GM12878 (cell line): ENCODE measurements at regions not wholly inside any gene's neighbourhood (a gene's known extent, or its start where the extent isn't known, plus 50 kb on each side); places are given as distances from the start of the nearest gene placed in this dataset.

Source experiments
- BHLHE40 ChIP-seq, 2 experiments: fragments of 450-650 bp in 1 of 2; IDR thresholded peaks; 2 replicates each; pipeline ENCODE4 v1.6.1; 2011 to 2017; ENCODE audit warnings: low read depth in 2 of 2, borderline replicate concordance in 1 of 2, improper control_type of control experiment in 1 of 2, low read length in 1 of 2, mild to moderate bottlenecking in 1 of 2
- ESRRA ChIP-seq: IDR thresholded peaks from 2 replicates; pipeline ENCODE4 v1.6.1; 2012; ENCODE audit warnings: mild to moderate bottlenecking, low read length, improper control_type of control experiment
- HDAC6 ChIP-seq: fragments of 200-600 bp; sonication (generic); IDR thresholded peaks from one replicate; pipeline ENCODE4 v1.8.0; 2017; ENCODE audit warnings: antibody characterized with exemption; ENCODE audit not compliant: unreplicated experiment
- MTA2 ChIP-seq: fragments of 450-650 bp; IDR thresholded peaks from 2 replicates; pipeline ENCODE4 v1.6.1; 2016; ENCODE audit warnings: low read depth, mild to moderate bottlenecking, moderate library complexity
- MYC ChIP-seq: IDR thresholded peaks from 2 replicates; pipeline ENCODE4 v1.6.1; 2011; ENCODE audit warnings: mild to moderate bottlenecking, low read length, moderate library complexity, inconsistent platforms; ENCODE audit not compliant: insufficient read depth, insufficient replicate concordance, insufficient read length, severe bottlenecking
- NFIC ChIP-seq: IDR thresholded peaks from 2 replicates; pipeline ENCODE4 v1.6.1; 2012; ENCODE audit warnings: low read depth, mild to moderate bottlenecking, inconsistent platforms, low read length, moderate library complexity
- PML ChIP-seq: IDR thresholded peaks from 2 replicates; pipeline ENCODE4 v1.6.1; 2012; ENCODE audit warnings: low read length, inconsistent platforms
- POLR2AphosphoS5 ChIP-seq: IDR thresholded peaks from 2 replicates; pipeline ENCODE4 v1.6.1; 2011; ENCODE audit warnings: mild to moderate bottlenecking, low read length, inconsistent platforms
- SPI1 ChIP-seq: IDR thresholded peaks from 2 replicates; pipeline ENCODE4 v1.6.1; 2011; ENCODE audit warnings: low read depth, mild to moderate bottlenecking, low read length, moderate library complexity, borderline replicate concordance; ENCODE audit not compliant: insufficient read depth
- TF ChIP-seq, protein P1 (sequence below), 3 experiments: IDR thresholded peaks in 2 of 3; conservative IDR thresholded peaks in 1 of 3; 2 replicates each; pipeline ENCODE4 v1.5.1; 2011; ENCODE audit warnings: low read depth in 3 of 3, low read length in 3 of 3, mild to moderate bottlenecking in 3 of 3, control low read depth in 2 of 3, moderate library complexity in 2 of 3, inconsistent platforms in 1 of 3, mixed read lengths in 1 of 3; ENCODE audit not compliant: control insufficient read depth in 2 of 3, insufficient read depth in 1 of 3; ENCODE audit errors: extremely low read depth in 1 of 3
- TF ChIP-seq, protein P2 (sequence below): IDR thresholded peaks from 2 replicates; pipeline ENCODE4 v1.6.1; 2011; ENCODE audit warnings: low read depth, low read length, improper control_type of control experiment, borderline replicate concordance
- TF ChIP-seq, protein P3 (sequence below): fragments of 450-650 bp; IDR thresholded peaks from 2 replicates; pipeline ENCODE4 v1.6.1; 2018; ENCODE audit warnings: mild to moderate bottlenecking, low read depth, moderate library complexity; ENCODE audit not compliant: partially characterized antibody

DNA sequence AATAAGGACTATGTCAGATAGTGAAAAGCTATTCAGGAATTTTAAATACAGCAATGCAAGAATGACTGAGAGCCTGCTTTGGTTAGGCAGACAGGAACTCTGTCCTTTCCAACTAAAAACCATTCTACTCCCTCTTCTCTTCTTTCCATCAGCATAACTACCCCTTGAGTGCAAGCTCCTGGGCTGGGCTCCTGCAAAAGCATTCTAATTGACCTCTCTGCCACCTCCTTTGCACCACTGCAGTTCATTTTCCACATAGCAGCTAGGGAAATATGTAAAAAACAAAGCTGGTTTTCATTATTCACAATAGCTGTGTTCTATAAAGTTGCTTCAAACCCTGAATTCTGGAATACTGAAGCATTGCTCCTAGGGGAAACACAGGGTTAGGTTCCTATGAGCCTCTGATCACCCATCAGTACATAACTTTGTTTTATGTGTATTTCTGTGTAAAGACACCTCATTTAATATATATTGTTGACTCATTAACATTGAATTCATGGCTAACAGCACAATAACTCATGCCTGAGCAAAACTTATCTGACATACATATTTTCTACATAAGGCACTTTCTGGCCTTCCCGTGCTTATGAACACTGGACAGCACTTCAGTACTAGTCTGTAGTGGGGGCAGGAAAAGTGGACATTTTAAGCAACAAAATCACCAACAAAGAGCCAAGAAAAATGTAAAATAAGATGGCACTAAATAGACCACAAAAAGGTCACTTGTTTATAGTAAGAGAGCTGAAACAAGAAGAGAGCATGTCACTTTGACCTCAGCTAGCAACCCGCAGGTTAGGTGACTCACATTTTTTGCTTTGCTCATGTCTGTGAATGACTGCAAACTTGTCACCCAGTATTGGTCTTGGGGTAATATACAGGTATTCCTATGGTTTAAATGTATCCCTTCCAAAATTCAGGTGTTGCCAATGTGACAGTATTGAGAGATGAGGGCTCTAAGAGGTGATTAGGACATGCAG lies 57.9 kb upstream of the IRF2BP2 start:
- TF ChIP-seq POLR2AphosphoS5 (no peak), SPI1 (no peak), MTA2 (no peak), PML (no peak), HDAC6 (no peak), NFIC (no peak), ESRRA (no peak), MYC (no peak), BHLHE40 (IDR thresholded peaks at IDR 0.05; ENCODE audit: borderline replicate concordance in 1 of 2, low read depth in 2 of 2, low read length in 1 of 2) (no peak)
- TF ChIP-seq, protein P1, sequence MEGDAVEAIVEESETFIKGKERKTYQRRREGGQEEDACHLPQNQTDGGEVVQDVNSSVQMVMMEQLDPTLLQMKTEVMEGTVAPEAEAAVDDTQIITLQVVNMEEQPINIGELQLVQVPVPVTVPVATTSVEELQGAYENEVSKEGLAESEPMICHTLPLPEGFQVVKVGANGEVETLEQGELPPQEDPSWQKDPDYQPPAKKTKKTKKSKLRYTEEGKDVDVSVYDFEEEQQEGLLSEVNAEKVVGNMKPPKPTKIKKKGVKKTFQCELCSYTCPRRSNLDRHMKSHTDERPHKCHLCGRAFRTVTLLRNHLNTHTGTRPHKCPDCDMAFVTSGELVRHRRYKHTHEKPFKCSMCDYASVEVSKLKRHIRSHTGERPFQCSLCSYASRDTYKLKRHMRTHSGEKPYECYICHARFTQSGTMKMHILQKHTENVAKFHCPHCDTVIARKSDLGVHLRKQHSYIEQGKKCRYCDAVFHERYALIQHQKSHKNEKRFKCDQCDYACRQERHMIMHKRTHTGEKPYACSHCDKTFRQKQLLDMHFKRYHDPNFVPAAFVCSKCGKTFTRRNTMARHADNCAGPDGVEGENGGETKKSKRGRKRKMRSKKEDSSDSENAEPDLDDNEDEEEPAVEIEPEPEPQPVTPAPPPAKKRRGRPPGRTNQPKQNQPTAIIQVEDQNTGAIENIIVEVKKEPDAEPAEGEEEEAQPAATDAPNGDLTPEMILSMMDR (IDR thresholded peaks at IDR 0.05 in 2 of 3, conservative IDR thresholded peaks at IDR 0.05 in 1 of 3; ENCODE audit: control insufficient read depth in 2 of 3, extremely low read depth in 1 of 3, insufficient read depth in 1 of 3, low read depth in 3 of 3, low read length in 3 of 3) = no peak
- TF ChIP-seq, protein P2, sequence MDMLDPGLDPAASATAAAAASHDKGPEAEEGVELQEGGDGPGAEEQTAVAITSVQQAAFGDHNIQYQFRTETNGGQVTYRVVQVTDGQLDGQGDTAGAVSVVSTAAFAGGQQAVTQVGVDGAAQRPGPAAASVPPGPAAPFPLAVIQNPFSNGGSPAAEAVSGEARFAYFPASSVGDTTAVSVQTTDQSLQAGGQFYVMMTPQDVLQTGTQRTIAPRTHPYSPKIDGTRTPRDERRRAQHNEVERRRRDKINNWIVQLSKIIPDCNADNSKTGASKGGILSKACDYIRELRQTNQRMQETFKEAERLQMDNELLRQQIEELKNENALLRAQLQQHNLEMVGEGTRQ = no peak
- TF ChIP-seq, protein P3, sequence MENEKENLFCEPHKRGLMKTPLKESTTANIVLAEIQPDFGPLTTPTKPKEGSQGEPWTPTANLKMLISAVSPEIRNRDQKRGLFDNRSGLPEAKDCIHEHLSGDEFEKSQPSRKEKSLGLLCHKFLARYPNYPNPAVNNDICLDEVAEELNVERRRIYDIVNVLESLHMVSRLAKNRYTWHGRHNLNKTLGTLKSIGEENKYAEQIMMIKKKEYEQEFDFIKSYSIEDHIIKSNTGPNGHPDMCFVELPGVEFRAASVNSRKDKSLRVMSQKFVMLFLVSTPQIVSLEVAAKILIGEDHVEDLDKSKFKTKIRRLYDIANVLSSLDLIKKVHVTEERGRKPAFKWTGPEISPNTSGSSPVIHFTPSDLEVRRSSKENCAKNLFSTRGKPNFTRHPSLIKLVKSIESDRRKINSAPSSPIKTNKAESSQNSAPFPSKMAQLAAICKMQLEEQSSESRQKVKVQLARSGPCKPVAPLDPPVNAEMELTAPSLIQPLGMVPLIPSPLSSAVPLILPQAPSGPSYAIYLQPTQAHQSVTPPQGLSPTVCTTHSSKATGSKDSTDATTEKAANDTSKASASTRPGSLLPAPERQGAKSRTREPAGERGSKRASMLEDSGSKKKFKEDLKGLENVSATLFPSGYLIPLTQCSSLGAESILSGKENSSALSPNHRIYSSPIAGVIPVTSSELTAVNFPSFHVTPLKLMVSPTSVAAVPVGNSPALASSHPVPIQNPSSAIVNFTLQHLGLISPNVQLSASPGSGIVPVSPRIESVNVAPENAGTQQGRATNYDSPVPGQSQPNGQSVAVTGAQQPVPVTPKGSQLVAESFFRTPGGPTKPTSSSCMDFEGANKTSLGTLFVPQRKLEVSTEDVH = no peak
